ENCODE measurements at regions not wholly inside any gene's neighbourhood (a gene's known extent, or its start where the extent isn't known, plus 50 kb on each side); places are given as distances from the start of the nearest gene placed in this dataset.
A peak's percentile ranks its signal among the peaks of the same experiment; 100 is the strongest.

DNA sequence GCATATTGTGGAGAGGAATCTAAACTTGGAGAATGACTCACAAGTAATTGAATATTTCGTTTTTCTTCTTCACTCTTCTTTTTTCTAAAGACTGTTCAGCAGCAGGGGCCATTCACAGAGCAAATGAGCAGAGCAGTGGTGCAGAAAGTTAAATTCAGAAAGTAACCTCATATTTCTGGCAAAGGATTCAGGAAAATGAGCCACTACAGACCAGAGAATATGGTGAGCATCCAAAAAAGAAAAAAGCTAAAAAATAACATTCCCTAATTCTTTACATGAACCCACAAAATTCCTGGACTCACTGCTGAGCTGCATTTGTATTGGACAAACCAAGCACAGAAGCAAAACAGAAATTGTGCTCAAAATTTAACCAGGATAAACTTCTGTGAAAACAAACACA lies 1486.8 kb upstream of the C9orf72 start:
- no peak overlapping the region for H3K4me3 ChIP-seq (ENCODE audit: low read depth, low read length)
- no peak for DNase-seq (ENCODE audit: low read depth)
- TF ChIP-seq, protein P1, sequence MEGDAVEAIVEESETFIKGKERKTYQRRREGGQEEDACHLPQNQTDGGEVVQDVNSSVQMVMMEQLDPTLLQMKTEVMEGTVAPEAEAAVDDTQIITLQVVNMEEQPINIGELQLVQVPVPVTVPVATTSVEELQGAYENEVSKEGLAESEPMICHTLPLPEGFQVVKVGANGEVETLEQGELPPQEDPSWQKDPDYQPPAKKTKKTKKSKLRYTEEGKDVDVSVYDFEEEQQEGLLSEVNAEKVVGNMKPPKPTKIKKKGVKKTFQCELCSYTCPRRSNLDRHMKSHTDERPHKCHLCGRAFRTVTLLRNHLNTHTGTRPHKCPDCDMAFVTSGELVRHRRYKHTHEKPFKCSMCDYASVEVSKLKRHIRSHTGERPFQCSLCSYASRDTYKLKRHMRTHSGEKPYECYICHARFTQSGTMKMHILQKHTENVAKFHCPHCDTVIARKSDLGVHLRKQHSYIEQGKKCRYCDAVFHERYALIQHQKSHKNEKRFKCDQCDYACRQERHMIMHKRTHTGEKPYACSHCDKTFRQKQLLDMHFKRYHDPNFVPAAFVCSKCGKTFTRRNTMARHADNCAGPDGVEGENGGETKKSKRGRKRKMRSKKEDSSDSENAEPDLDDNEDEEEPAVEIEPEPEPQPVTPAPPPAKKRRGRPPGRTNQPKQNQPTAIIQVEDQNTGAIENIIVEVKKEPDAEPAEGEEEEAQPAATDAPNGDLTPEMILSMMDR (conservative IDR thresholded peaks at IDR 0.05; ENCODE audit: low read depth, low read length): no peak

DNA sequence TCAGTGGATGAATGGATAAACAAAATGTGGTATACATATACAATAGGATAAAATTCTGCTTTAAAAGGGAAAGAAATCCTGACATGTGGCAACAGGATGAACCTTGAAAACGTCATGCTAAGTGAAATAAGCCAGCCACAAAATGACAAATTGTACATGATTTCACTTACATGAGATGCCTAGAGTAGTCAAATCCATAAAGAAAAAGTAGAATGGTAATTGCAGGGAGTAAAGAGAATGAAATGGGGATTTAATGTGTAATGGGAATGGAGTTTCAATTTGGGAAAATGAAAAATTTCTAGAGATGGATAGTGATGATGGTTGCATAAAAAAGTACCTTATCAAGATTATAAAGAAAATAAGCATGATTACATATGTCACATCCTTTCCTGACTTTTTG lies 1489.2 kb upstream of the C9orf72 start:
- no peak for DNase-seq (ENCODE audit: low read depth)
- TF ChIP-seq, protein P1 (conservative IDR thresholded peaks at IDR 0.05; ENCODE audit: low read depth, low read length): no peak
- H3K4me3 ChIP-seq (ENCODE audit: low read depth, low read length): no peak overlapping the region

DNA sequence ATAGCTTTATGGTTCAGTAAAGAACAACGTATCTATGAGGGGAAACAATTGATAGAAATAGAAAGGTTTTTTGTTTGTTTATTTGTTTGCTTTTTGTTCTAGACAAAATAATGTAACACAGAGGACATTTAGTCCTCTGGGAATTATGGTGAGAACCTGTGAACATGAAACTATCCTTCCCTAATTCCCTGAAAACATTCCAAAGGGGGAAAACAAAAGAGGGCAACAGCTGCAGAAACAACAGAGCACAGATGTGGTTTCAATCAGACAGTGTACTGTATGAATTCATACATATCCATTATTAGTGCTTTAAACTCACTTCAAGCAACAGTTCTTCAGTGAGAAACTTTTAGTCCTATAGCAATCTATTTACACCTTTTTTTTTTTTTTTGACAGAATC lies 1489.8 kb upstream of the C9orf72 start:
- TF ChIP-seq, protein P1 (conservative IDR thresholded peaks at IDR 0.05; ENCODE audit: low read depth, low read length): no peak
- DNase-seq (ENCODE audit: low read depth): no peak
- H3K4me3 ChIP-seq (ENCODE audit: low read depth, low read length): no peak overlapping the region

DNA sequence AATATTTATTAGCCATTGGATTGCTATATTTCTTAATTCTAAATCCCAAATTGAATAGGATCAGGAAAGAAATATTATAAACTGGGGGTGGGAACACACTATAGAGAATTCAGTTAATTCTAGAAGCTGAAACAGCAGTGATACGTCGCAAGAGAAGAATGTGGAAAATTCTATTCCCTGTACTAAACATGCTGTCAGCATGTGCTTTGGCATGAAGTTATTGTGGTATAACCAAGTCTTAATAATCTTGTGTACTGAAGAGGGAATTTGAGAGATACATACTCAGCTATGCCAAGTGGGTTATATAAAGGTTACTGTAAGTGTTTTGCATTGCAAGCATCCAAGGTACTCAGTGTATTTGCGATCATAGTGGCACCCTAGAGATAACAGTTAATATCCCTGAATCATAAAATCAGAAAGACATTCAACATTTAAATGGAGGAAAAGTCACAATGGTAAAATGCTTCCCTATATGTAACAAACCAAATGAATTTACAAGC lies 1492.9 kb upstream of the C9orf72 start:
- TF ChIP-seq, protein P1 (conservative IDR thresholded peaks at IDR 0.05; ENCODE audit: low read depth, low read length): no peak
- peak; percentile 11 for DNase-seq (ENCODE audit: low read depth)
- no peak overlapping the region for H3K4me3 ChIP-seq (ENCODE audit: low read depth, low read length)

DNA sequence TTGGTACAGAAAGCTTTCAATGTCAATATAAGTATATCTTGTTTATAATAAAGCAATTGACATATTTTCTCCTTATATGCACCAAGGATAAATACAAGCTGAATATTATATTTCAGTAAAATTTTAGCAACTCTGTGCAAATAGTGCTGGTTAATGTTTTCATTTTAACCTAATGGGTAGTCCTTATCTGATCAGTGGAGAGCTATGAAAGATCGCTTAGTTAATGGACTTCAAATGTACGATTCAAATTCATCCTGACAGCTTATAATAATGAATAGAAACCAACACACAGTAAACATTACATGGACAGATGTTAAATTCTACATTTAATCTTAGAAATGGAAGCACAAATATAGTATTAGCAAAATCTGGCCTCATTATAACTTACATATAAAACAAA lies 1495.2 kb upstream of the C9orf72 start:
- no peak overlapping the region for H3K4me3 ChIP-seq (ENCODE audit: low read depth, low read length)
- TF ChIP-seq, protein P1 (conservative IDR thresholded peaks at IDR 0.05; ENCODE audit: low read depth, low read length): no peak
- no peak for DNase-seq (ENCODE audit: low read depth)

DNA sequence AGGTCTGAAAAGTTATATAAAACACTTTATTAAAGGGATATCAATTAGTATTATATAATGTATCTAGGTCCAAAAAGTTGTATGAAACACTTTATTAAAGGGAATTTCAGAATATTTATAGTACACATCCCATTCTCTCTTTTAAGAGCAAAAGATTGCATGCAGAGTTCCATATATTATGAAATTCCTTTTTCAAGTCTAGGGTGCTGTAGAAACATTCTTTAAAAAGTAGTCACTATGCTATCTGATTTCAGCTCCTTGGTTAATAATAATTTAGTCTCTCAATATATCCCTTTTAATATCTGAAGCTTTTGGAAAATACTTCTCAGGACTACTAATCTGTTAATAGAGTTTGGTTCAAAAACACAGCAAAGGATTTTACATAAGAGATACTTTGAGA lies 1496.1 kb upstream of the C9orf72 start:
- TF ChIP-seq, protein P1 (conservative IDR thresholded peaks at IDR 0.05; ENCODE audit: low read depth, low read length): no peak
- H3K4me3 ChIP-seq (ENCODE audit: low read depth, low read length): no peak overlapping the region
- DNase-seq (ENCODE audit: low read depth): peak; percentile 39

DNA sequence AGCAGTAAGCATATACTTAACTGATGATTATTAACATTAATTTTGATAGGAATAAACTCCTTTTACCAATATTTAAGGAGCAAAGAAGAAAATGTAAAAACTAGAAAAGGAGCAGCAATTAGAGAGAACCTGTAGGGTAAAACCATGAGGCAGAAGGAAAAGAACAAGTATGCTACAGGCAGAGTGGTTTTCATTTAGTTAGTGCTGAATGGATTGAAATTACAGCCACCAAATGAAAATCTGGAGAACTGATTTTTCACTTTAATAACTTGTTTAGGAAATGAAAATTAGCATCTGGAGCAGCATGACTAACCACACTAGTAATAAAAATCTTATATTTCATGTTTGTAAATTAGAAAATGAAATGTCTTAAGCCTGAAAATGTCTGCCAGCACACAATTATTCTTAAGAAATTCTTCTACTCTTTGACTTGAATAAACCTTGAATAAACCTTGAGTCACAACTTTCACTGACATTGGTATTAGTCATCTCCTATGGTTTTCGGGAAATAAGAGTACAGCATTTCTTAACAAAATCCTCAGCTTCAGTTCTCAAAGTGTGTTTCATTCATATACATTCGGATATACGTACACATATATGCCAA lies 1504.9 kb upstream of the C9orf72 start:
- peak; percentile 67 for DNase-seq (ENCODE audit: low read depth)
- H3K4me3 ChIP-seq (ENCODE audit: low read depth, low read length): no peak overlapping the region
- TF ChIP-seq, protein P1 (conservative IDR thresholded peaks at IDR 0.05; ENCODE audit: low read depth, low read length): no peak

Measured in choroid plexus epithelial cell (primary cell).